SK-N-SH treated with all-trans-retinoic acid at 6 μM for 48 hours (cell line): ENCODE measurements at regions not wholly inside any gene's neighbourhood (a gene's known extent, or its start where the extent isn't known, plus 50 kb on each side); places are given as distances from the start of the nearest gene placed in this dataset.

ENCODE experiments used
- ATAC-seq: fragments of 200-7000 bp; cut with Tn5 transposase; 3 replicates; pipeline ENCODE4 v1.9.1; 2020; ENCODE audit warnings: mild to moderate bottlenecking, moderate library complexity
- ARNTL ChIP-seq: fragments of 450-650 bp; formaldehyde crosslinking; IDR thresholded peaks from 2 replicates; pipeline ENCODE4 v1.5.0; 2020; ENCODE audit warnings: low read depth, mild to moderate bottlenecking, moderate library complexity, borderline replicate concordance
- BACH2 ChIP-seq: fragments of 250-450 bp; sonication (Bioruptor Pico); IDR thresholded peaks from 2 replicates; pipeline ENCODE4 v1.9.0; 2021; ENCODE audit warnings: mild to moderate bottlenecking, borderline replicate concordance
- CREB5 ChIP-seq: fragments of 250-450 bp; sonication (Bioruptor Pico); IDR thresholded peaks from 2 replicates; pipeline ENCODE4 v1.5.1; 2020; ENCODE audit warnings: low read depth, mild to moderate bottlenecking, moderate library complexity
- CSDC2 ChIP-seq: fragments of 250-450 bp; sonication (Bioruptor Pico); IDR thresholded peaks from 2 replicates; pipeline ENCODE4 v1.5.0; 2020; ENCODE audit warnings: mild to moderate bottlenecking, moderate library complexity
- CSRNP3 ChIP-seq: fragments of 250-450 bp; sonication (Bioruptor Pico); IDR thresholded peaks from 2 replicates; pipeline ENCODE4 v1.5.1; 2021; ENCODE audit warnings: mild to moderate bottlenecking, moderate library complexity
- ESRRG ChIP-seq: fragments of 250-450 bp; sonication (Bioruptor Pico); IDR thresholded peaks from 2 replicates; pipeline ENCODE4 v1.6.1; 2021; ENCODE audit warnings: mild to moderate bottlenecking
- GLIS3 ChIP-seq: fragments of 250-450 bp; sonication (Bioruptor Pico); IDR thresholded peaks from 2 replicates; pipeline ENCODE4 v1.5.0; 2020; ENCODE audit warnings: mild to moderate bottlenecking, moderate library complexity
- ISL1 ChIP-seq: fragments of 250-450 bp; sonication (Bioruptor Pico); IDR thresholded peaks from 2 replicates; pipeline ENCODE4 v2.1.2; 2022; ENCODE audit warnings: mild to moderate bottlenecking, moderate library complexity
- OSR1 ChIP-seq: fragments of 250-450 bp; sonication (Bioruptor Pico); IDR thresholded peaks from 2 replicates; pipeline ENCODE4 v1.8.0; 2022; ENCODE audit warnings: moderate library complexity, mild to moderate bottlenecking, inconsistent platforms
- PATZ1 ChIP-seq: fragments of 250-450 bp; sonication (Bioruptor Pico); IDR thresholded peaks from 2 replicates; pipeline ENCODE4 v1.8.0; 2020; ENCODE audit warnings: mild to moderate bottlenecking, moderate library complexity, borderline replicate concordance
- PPARA ChIP-seq: fragments of 250-450 bp; sonication (Bioruptor Pico); IDR thresholded peaks from 2 replicates; pipeline ENCODE4 v1.5.0; 2020; ENCODE audit warnings: mild to moderate bottlenecking, borderline replicate concordance
- SNAI2 ChIP-seq: fragments of 250-450 bp; sonication (Bioruptor Pico); IDR thresholded peaks from 2 replicates; pipeline ENCODE4 v1.5.0; 2020; ENCODE audit warnings: mild to moderate bottlenecking, moderate library complexity
- TCF4 ChIP-seq: fragments of 250-450 bp; sonication (Bioruptor Pico); IDR thresholded peaks from 2 replicates; pipeline ENCODE4 v1.8.0; 2021; ENCODE audit warnings: mild to moderate bottlenecking, moderate library complexity, borderline replicate concordance
- TOX ChIP-seq: fragments of 250-450 bp; sonication (Bioruptor Pico); IDR thresholded peaks from 2 replicates; pipeline ENCODE4 v1.8.0; 2021; ENCODE audit warnings: mild to moderate bottlenecking, moderate library complexity, borderline replicate concordance
- ZC3H10 ChIP-seq: fragments of 250-450 bp; sonication (Bioruptor Pico); IDR thresholded peaks from 2 replicates; pipeline ENCODE4 v1.5.1; 2021; ENCODE audit warnings: mild to moderate bottlenecking, moderate library complexity
- ZFP3 ChIP-seq: fragments of 250-450 bp; sonication (Bioruptor Pico); IDR thresholded peaks from 2 replicates; pipeline ENCODE4 v1.5.0; 2020; ENCODE audit warnings: mild to moderate bottlenecking, moderate library complexity
- ZFP30 ChIP-seq: fragments of 450-650 bp; formaldehyde crosslinking; IDR thresholded peaks from 2 replicates; pipeline ENCODE4 v1.5.0; 2022; ENCODE audit warnings: mild to moderate bottlenecking, moderate library complexity
- ZNF565 ChIP-seq: fragments of 450-650 bp; formaldehyde crosslinking; conservative IDR thresholded peaks from 2 replicates; pipeline ENCODE4 v1.5.0; 2020; ENCODE audit warnings: low read depth, mild to moderate bottlenecking, moderate library complexity
- ZNF70 ChIP-seq: fragments of 450-650 bp; formaldehyde crosslinking; IDR thresholded peaks from 2 replicates; pipeline ENCODE4 v1.5.0; 2020; ENCODE audit warnings: mild to moderate bottlenecking, moderate library complexity

- ATAC-seq, result no peak
- TF ChIP-seq PPARA (CRISPR knock-in tag) (no peak), ZNF70 (CRISPR knock-in tag) (no peak), TOX (CRISPR knock-in tag) (no peak), ZC3H10 (CRISPR knock-in tag) (no peak), ARNTL (CRISPR knock-in tag) (no peak), ISL1 (CRISPR knock-in tag) (no peak), OSR1 (CRISPR knock-in tag) (no peak), CSRNP3 (CRISPR knock-in tag) (no peak)
Measured at GRCh38 chr15:77689821-77690220, 57.1 kb upstream of the LINGO1 start.

- TF ChIP-seq CREB5 (CRISPR knock-in tag) (no peak), ZC3H10 (CRISPR knock-in tag) (no peak), PPARA (CRISPR knock-in tag) (no peak), SNAI2 (CRISPR knock-in tag) (no peak), CSDC2 (no peak), OSR1 (CRISPR knock-in tag) (no peak)
- ATAC-seq, result no peak
Measured at GRCh38 chr15:77688693-77689092, 56.0 kb upstream of the LINGO1 start.

- ATAC-seq, result no peak
- peak; percentile 35; the same call in 1 of the 2 replicates for TF ChIP-seq TCF4
- no peak for TF ChIP-seq ISL1 (CRISPR knock-in tag)
Measured at GRCh38 chr15:77688266-77688665, 55.6 kb upstream of the LINGO1 start.

- no peak for ATAC-seq
- no peak for TF ChIP-seq TOX (CRISPR knock-in tag)
- no peak for TF ChIP-seq BACH2
- TF ChIP-seq ISL1 (CRISPR knock-in tag), result no peak
- TF ChIP-seq ZFP3 (CRISPR knock-in tag), result no peak
- TF ChIP-seq GLIS3 (CRISPR knock-in tag), result no peak
- TF ChIP-seq ZNF70 (CRISPR knock-in tag), result no peak
- no peak for TF ChIP-seq CREB5 (CRISPR knock-in tag)
- TF ChIP-seq ARNTL (CRISPR knock-in tag), result no peak
- TF ChIP-seq PATZ1 (CRISPR knock-in tag), result no peak
- TF ChIP-seq ZFP30, result no peak
- no peak for TF ChIP-seq ZNF565 (CRISPR knock-in tag)
- no peak for TF ChIP-seq PPARA (CRISPR knock-in tag)
- TF ChIP-seq CSRNP3 (CRISPR knock-in tag), result no peak
- TF ChIP-seq ESRRG (CRISPR knock-in tag), result no peak
Measured at GRCh38 chr15:77685082-77685815, 52.5 kb upstream of the LINGO1 start.
